D341Med (cell line): ENCODE measurements at regions not wholly inside any gene's neighbourhood (a gene's known extent, or its start where the extent isn't known, plus 50 kb on each side); places are given as distances from the start of the nearest gene placed in this dataset.
A peak's percentile ranks its signal among the peaks of the same experiment; 100 is the strongest.
"Not testable (repeated sequence)": the region's sequence is repeated elsewhere in the genome, so short reads cannot be mapped to it uniquely, and the experiment has no call there.

Source experiments
- DNase-seq: peaks from one replicate; pipeline ENCODE4 v3.0.0; 2012; ENCODE audit warnings: low spot score

- peak; percentile 66 for DNase-seq
Measured at GRCh38 chr14:80055667-80056496, 155.4 kb downstream of the DIO2 start.

GRCh38 chr14:80055226-80055625, 156.1 kb downstream of the DIO2 start:
- no peak for DNase-seq

GRCh38 chr14:80054020-80054419, 157.3 kb downstream of the DIO2 start:
- no peak for DNase-seq

- DNase-seq = no peak
Measured at GRCh38 chr14:80049055-80049454, 162.2 kb downstream of the DIO2 start.

- DNase-seq = no peak
Measured at GRCh38 chr14:80047761-80048160, 163.5 kb downstream of the DIO2 start.

- DNase-seq = no peak
Measured at GRCh38 chr14:80037349-80037748, 174.0 kb downstream of the DIO2 start.

- DNase-seq = no peak
Measured at GRCh38 chr14:80024417-80024816, 186.9 kb downstream of the DIO2 start.

- DNase-seq = not testable (repeated sequence)
Measured at GRCh38 chr14:80018476-80018875, 192.8 kb downstream of the DIO2 start.

- DNase-seq = no peak
Measured at GRCh38 chr14:80017795-80018194, 193.5 kb downstream of the DIO2 start.

GRCh38 chr14:80010245-80010644, 201.1 kb downstream of the DIO2 start:
- not testable (repeated sequence) for DNase-seq

GRCh38 chr14:80005561-80005960, 205.7 kb downstream of the DIO2 start:
- no peak for DNase-seq

- no peak for DNase-seq
Measured at GRCh38 chr14:80004871-80005270, 206.4 kb downstream of the DIO2 start.

- no peak for DNase-seq
Measured at GRCh38 chr14:80003138-80003537, 208.2 kb downstream of the DIO2 start.

GRCh38 chr14:79997509-79998208, 213.6 kb downstream of the DIO2 start:
- DNase-seq = no peak

GRCh38 chr14:79992407-79993198, 218.7 kb downstream of the DIO2 start:
- DNase-seq = no peak

GRCh38 chr14:79991866-79992265, 219.4 kb downstream of the DIO2 start:
- no peak for DNase-seq

- no peak for DNase-seq
Measured at GRCh38 chr14:79989990-79990389, 221.3 kb downstream of the DIO2 start.

GRCh38 chr14:79986251-79986650, 225.1 kb downstream of the DIO2 start:
- no peak for DNase-seq

- no peak for DNase-seq
Measured at GRCh38 chr14:79972230-79972629, 239.1 kb downstream of the DIO2 start.

GRCh38 chr14:79971330-79971729, 240.0 kb downstream of the DIO2 start:
- no peak for DNase-seq

- no peak for DNase-seq
Measured at GRCh38 chr14:79967453-79967852, 243.9 kb downstream of the DIO2 start.

GRCh38 chr14:79967001-79967400, 244.3 kb downstream of the DIO2 start:
- DNase-seq = no peak

GRCh38 chr14:79965896-79966295, 245.4 kb downstream of the DIO2 start:
- no peak for DNase-seq
